ENCODE measurements at regions not wholly inside any gene's neighbourhood (a gene's known extent, or its start where the extent isn't known, plus 50 kb on each side); places are given as distances from the start of the nearest gene placed in this dataset.

DNA sequence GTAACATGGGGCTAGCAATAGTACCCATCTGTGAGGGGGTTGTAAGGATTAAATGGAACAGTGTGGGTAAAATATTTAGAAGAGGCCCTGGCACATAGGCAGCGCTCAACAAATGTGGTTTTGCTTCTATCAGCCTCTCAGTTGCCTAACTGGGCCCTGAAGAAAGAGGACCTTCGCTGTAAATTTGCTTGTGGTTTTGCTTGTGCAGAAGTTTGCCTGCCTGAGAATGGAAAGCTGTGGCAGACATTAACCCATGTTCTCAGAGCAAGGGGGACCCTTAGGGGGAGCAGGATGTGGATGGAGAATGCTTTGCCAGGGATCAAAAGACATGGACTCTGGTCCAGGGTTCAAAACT lies 160.1 kb downstream of the BRMS1L start:
- BruUV-seq (replicated peaks): no TSS peak
- CTCF ChIA-PET: no interaction called here
- Histone ChIP-seq H3K27ac (ENCODE audit: low read length) (no peak overlapping the region), H3K9me3 (ENCODE audit: control insufficient read depth, insufficient read depth, low read depth, low read length) (no peaks in the 10 kb centered on the region), H3K4me3 (ENCODE audit: low read depth in 2 of 2, low read length in 2 of 2) (no peak overlapping the region), H3K4me1 (ENCODE audit: control insufficient read depth, insufficient read depth, low read length) (no peaks in the 10 kb centered on the region), H3K27me3 (ENCODE audit: control insufficient read depth, insufficient read depth, low read length) (no peaks in the 10 kb centered on the region), H3K36me3 (ENCODE audit: control insufficient read depth, insufficient read depth, low read length) (no peaks in the 10 kb centered on the region)
- intact Hi-C loops (cut with micrococcal nuclease; ENCODE audit: unreplicated experiment) (no loop called here), in situ Hi-C loops (cut with HindIII; ENCODE audit: low pct_unique_long_range_greater_than_20kb, low sequenced_read_pairs) (no loop called here)
- POLR2A ChIA-PET: interaction anchor here (0.6 kb wide), 1 partner anchor 49 kb away, joined by 4 read pairs; no protein-coding TSS in a partner anchor
- ATAC-seq: no peak
- TF ChIP-seq SIN3A (IDR thresholded peaks at IDR 0.05; ENCODE audit: borderline replicate concordance, insufficient read depth, low read depth, low read length) (no peak), TCF7L2 (IDR thresholded peaks at IDR 0.05; ENCODE audit: low read depth, low read length) (no peak), POLR2AphosphoS5 (IDR thresholded peaks at IDR 0.05; ENCODE audit: low read depth, low read length) (no peak)
- TF ChIP-seq, protein P1, sequence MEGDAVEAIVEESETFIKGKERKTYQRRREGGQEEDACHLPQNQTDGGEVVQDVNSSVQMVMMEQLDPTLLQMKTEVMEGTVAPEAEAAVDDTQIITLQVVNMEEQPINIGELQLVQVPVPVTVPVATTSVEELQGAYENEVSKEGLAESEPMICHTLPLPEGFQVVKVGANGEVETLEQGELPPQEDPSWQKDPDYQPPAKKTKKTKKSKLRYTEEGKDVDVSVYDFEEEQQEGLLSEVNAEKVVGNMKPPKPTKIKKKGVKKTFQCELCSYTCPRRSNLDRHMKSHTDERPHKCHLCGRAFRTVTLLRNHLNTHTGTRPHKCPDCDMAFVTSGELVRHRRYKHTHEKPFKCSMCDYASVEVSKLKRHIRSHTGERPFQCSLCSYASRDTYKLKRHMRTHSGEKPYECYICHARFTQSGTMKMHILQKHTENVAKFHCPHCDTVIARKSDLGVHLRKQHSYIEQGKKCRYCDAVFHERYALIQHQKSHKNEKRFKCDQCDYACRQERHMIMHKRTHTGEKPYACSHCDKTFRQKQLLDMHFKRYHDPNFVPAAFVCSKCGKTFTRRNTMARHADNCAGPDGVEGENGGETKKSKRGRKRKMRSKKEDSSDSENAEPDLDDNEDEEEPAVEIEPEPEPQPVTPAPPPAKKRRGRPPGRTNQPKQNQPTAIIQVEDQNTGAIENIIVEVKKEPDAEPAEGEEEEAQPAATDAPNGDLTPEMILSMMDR (IDR thresholded peaks at IDR 0.05): no peak
- TF ChIP-seq, protein P2, sequence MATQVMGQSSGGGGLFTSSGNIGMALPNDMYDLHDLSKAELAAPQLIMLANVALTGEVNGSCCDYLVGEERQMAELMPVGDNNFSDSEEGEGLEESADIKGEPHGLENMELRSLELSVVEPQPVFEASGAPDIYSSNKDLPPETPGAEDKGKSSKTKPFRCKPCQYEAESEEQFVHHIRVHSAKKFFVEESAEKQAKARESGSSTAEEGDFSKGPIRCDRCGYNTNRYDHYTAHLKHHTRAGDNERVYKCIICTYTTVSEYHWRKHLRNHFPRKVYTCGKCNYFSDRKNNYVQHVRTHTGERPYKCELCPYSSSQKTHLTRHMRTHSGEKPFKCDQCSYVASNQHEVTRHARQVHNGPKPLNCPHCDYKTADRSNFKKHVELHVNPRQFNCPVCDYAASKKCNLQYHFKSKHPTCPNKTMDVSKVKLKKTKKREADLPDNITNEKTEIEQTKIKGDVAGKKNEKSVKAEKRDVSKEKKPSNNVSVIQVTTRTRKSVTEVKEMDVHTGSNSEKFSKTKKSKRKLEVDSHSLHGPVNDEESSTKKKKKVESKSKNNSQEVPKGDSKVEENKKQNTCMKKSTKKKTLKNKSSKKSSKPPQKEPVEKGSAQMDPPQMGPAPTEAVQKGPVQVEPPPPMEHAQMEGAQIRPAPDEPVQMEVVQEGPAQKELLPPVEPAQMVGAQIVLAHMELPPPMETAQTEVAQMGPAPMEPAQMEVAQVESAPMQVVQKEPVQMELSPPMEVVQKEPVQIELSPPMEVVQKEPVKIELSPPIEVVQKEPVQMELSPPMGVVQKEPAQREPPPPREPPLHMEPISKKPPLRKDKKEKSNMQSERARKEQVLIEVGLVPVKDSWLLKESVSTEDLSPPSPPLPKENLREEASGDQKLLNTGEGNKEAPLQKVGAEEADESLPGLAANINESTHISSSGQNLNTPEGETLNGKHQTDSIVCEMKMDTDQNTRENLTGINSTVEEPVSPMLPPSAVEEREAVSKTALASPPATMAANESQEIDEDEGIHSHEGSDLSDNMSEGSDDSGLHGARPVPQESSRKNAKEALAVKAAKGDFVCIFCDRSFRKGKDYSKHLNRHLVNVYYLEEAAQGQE (IDR thresholded peaks at IDR 0.05; ENCODE audit: insufficient read depth in 1 of 2, low read depth in 2 of 2, low read length in 1 of 2): no peak
- no peak for DNase-seq (ENCODE audit: low read depth, low spot score)

DNA sequence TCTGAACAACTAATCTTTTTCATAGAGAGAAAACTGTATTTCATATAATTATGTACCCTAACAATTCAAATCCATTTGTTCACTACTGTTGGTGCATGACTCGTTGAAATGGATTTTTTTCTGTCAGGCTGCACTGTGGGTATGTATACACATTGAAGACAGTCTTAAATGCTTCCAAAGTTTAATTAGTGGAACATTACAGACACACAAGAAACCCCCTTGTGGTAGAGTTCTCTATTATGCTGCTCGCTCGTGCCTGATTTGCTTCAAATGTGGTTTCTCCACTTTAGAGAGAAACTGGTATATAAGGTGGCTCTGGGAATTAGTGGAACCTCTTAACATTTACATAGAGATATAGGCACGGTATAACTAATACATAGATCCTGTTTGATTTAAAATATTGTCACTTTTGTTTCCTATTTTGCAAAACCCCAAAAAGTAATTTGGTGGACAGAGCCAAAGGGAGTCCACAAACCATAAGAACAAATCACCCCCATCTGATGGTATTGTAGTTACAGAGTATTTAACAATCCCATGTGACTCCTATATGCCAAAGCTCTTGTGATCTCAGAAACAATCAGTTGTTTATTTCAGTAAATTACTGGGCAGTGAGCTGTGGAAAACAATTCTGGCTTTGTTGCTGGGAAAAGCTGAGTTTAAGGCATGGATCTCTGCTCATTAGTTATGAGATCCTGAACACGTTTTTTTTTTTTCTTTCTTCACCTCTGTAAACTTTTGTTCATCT lies 159.5 kb downstream of the BRMS1L start:
- Histone ChIP-seq H3K27me3 (ENCODE audit: control insufficient read depth, insufficient read depth, low read length) (no peaks in the 10 kb centered on the region), H3K27ac (ENCODE audit: low read length) (no peak overlapping the region), H3K9me3 (ENCODE audit: control insufficient read depth, insufficient read depth, low read depth, low read length) (no peaks in the 10 kb centered on the region), H3K36me3 (ENCODE audit: control insufficient read depth, insufficient read depth, low read length) (no peaks in the 10 kb centered on the region), H3K4me1 (ENCODE audit: control insufficient read depth, insufficient read depth, low read length) (no peaks in the 10 kb centered on the region), H3K4me3 (ENCODE audit: low read depth in 2 of 2, low read length in 2 of 2) (no peak overlapping the region)
- ATAC-seq (no peak), DNase-seq (ENCODE audit: low read depth, low spot score) (no peak)
- TF ChIP-seq TCF7L2 (IDR thresholded peaks at IDR 0.05; ENCODE audit: low read depth, low read length) (no peak), POLR2AphosphoS5 (IDR thresholded peaks at IDR 0.05; ENCODE audit: low read depth, low read length) (no peak), SIN3A (IDR thresholded peaks at IDR 0.05; ENCODE audit: borderline replicate concordance, insufficient read depth, low read depth, low read length) (no peak)
- TF ChIP-seq, protein P1 (IDR thresholded peaks at IDR 0.05): no peak; the same call in 1 of the 2 replicates
- TF ChIP-seq, protein P2 (IDR thresholded peaks at IDR 0.05; ENCODE audit: insufficient read depth in 1 of 2, low read depth in 2 of 2, low read length in 1 of 2): no peak
- in situ Hi-C loops (cut with HindIII; ENCODE audit: low pct_unique_long_range_greater_than_20kb, low sequenced_read_pairs) (no loop called here), intact Hi-C loops (cut with micrococcal nuclease; ENCODE audit: unreplicated experiment) (no loop called here)
- ChIA-PET POLR2A (interaction anchor here (0.6 kb wide), 1 partner anchor 48 kb away, joined by 4 read pairs; no protein-coding TSS in a partner anchor), CTCF (no interaction called here)
- BruUV-seq (replicated peaks): no TSS peak

Data from Panc1 (cell line).